Liver (tissue), 7 donors: ENCODE measurements at regions not wholly inside any gene's neighbourhood (a gene's known extent, or its start where the extent isn't known, plus 50 kb on each side); places are given as distances from the start of the nearest gene placed in this dataset.

Source experiments
- DNase-seq: peaks from one replicate; pipeline ENCODE4 v3.0.0-alpha.2; 2017; ENCODE audit warnings: low spot score
- H3K27ac ChIP-seq, 2 donors: one replicate each; pipeline ENCODE4 v1.7.0; 2013; ENCODE audit warnings: inconsistent platforms in 2 of 2, low read length in 2 of 2, control low read depth in 1 of 2, low read depth in 1 of 2, mild to moderate bottlenecking in 1 of 2
- H3K27me3 ChIP-seq, 4 donors: one replicate each; pipeline versions ENCODE4 v1.6.1 to v1.7.0; 2013; ENCODE audit warnings: low read length in 3 of 4, inconsistent platforms in 1 of 4, mild to moderate bottlenecking in 1 of 4, moderate library complexity in 1 of 4; ENCODE audit not compliant: control insufficient read depth in 4 of 4, insufficient read depth in 4 of 4
- H3K36me3 ChIP-seq, 4 donors: one replicate each; pipeline versions ENCODE4 v1.6.1 to v1.7.0; 2013; ENCODE audit warnings: low read length in 3 of 4, mild to moderate bottlenecking in 3 of 4, low read depth in 1 of 4, moderate library complexity in 1 of 4; ENCODE audit not compliant: control insufficient read depth in 4 of 4, insufficient read depth in 3 of 4
- H3K4me1 ChIP-seq, 4 donors: one replicate each; pipeline versions ENCODE4 v1.6.1 to v1.7.0; 2013; ENCODE audit warnings: low read length in 3 of 4, mild to moderate bottlenecking in 3 of 4, moderate library complexity in 1 of 4; ENCODE audit not compliant: control insufficient read depth in 4 of 4, insufficient read depth in 4 of 4
- H3K4me3 ChIP-seq, 3 donors: one replicate each; pipeline versions ENCODE4 v1.6.1 to v1.7.0; 2013; ENCODE audit warnings: low read length in 3 of 3, control low read depth in 1 of 3, low read depth in 1 of 3, mild to moderate bottlenecking in 1 of 3
- H3K9ac ChIP-seq, 2 donors: one replicate each; pipeline ENCODE4 v1.7.0; 2013; ENCODE audit warnings: low read length in 2 of 2, mild to moderate bottlenecking in 2 of 2, moderate library complexity in 2 of 2, control low read depth in 1 of 2, low read depth in 1 of 2
- H3K9me3 ChIP-seq, 4 donors: one replicate each; pipeline versions ENCODE4 v1.6.1 to v1.7.0; 2013; ENCODE audit warnings: low read length in 3 of 4; ENCODE audit not compliant: control insufficient read depth in 4 of 4
- ATF3 ChIP-seq: IDR thresholded peaks from 2 replicates; pipeline ENCODE4 v1.6.1; 2016; ENCODE audit warnings: antibody characterized with exemption
- EGR1 ChIP-seq, 2 donors: IDR thresholded peaks; 2 replicates each; pipeline ENCODE4 v1.6.1; 2016 to 2018; ENCODE audit warnings: antibody characterized with exemption in 2 of 2, low read depth in 2 of 2
- FOXA1 ChIP-seq: IDR thresholded peaks from 2 replicates; pipeline ENCODE4 v1.6.1; 2016; ENCODE audit warnings: antibody characterized with exemption
- FOXA2 ChIP-seq: IDR thresholded peaks from 2 replicates; pipeline ENCODE4 v1.6.1; 2016; ENCODE audit warnings: antibody characterized with exemption
- GABPA ChIP-seq, 2 donors: IDR thresholded peaks in 1 of 2; conservative IDR thresholded peaks in 1 of 2; 2 replicates each; pipeline ENCODE4 v1.6.1; 2016; ENCODE audit warnings: antibody characterized with exemption in 2 of 2, mild to moderate bottlenecking in 1 of 2, moderate library complexity in 1 of 2
- HNF4A ChIP-seq, 2 donors: conservative IDR thresholded peaks; 2 replicates each; pipeline ENCODE4 v1.6.1; 2016; ENCODE audit warnings: antibody characterized with exemption in 2 of 2, mild to moderate bottlenecking in 2 of 2
- HNF4G ChIP-seq: IDR thresholded peaks from 2 replicates; pipeline ENCODE4 v1.6.1; 2016; ENCODE audit warnings: antibody characterized with exemption
- JUND ChIP-seq, 2 donors: IDR thresholded peaks; 2 replicates each; pipeline ENCODE4 v1.6.1; 2016; ENCODE audit warnings: antibody characterized with exemption in 2 of 2
- MAX ChIP-seq: IDR thresholded peaks from 2 replicates; pipeline ENCODE4 v1.6.1; 2016; ENCODE audit warnings: antibody characterized with exemption
- NR2F2 ChIP-seq: IDR thresholded peaks from 2 replicates; pipeline ENCODE4 v1.6.1; 2016; ENCODE audit warnings: antibody characterized with exemption
- RAD21 ChIP-seq, 2 donors: IDR thresholded peaks; 2 replicates each; pipeline ENCODE4 v1.6.1; 2016; ENCODE audit warnings: antibody characterized with exemption in 2 of 2, mild to moderate bottlenecking in 2 of 2
- RXRA ChIP-seq, 2 donors: IDR thresholded peaks; 2 replicates each; pipeline ENCODE4 v1.6.1; 2017 to 2018; ENCODE audit warnings: antibody characterized with exemption in 2 of 2, mild to moderate bottlenecking in 1 of 2
- SP1 ChIP-seq: IDR thresholded peaks from 2 replicates; pipeline ENCODE4 v1.6.1; 2018; ENCODE audit warnings: antibody characterized with exemption, mild to moderate bottlenecking
- TAF1 ChIP-seq: conservative IDR thresholded peaks from 2 replicates; pipeline ENCODE4 v1.6.1; 2016; ENCODE audit warnings: antibody characterized with exemption, mild to moderate bottlenecking
- YY1 ChIP-seq: IDR thresholded peaks from 2 replicates; pipeline ENCODE4 v1.6.1; 2016; ENCODE audit warnings: antibody characterized with exemption, mild to moderate bottlenecking
- WGBS: extraction: QIAGEN DNeasy Blood & Tissue Kit; methylation state at CpG from one replicate; pipeline ENCODE4 v1.1.7; 2013; 5-methylcytosine and 5-hydroxymethylcytosine counted together
- TF ChIP-seq, protein P1 (sequence below): IDR thresholded peaks from 2 replicates; pipeline ENCODE4 v1.6.1; 2016; ENCODE audit warnings: antibody characterized with exemption, mild to moderate bottlenecking
- TF ChIP-seq, protein P2 (sequence below): IDR thresholded peaks from 2 replicates; pipeline ENCODE4 v1.6.1; 2016; ENCODE audit warnings: antibody characterized with exemption
- donor health status: healthy.
- donor health status: healthy.
- donor health status: healthy.
- donor health status: healthy.

DNA sequence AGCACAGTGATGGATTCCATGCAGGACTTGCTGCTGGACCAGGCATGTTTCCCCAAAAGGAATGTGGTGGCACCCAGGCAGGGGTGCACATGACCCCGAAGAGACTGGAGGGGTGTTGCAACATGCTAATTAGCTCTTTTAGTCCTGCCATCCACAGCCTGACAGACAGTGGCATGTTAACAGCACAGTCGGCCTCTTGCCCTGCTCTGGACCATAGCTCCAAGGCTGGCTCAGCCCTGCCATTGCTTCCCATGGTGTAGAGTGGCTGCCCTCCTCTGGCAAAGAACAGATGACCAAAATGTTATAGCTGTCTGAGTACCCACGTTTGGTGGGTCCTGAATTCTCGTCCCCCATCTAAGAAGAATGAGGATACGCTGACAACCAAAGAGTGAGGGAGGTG, 736.4 kb upstream of the PTPRD start:
- no peak for DNase-seq
- Histone ChIP-seq H3K9ac (no peak overlapping the region), H3K27me3 (no peaks in the 10 kb centered on the region), H3K27ac (no peak overlapping the region), H3K36me3 (no peaks in the 10 kb centered on the region), H3K4me3 (no peak overlapping the region), H3K4me1 (no peaks in the 10 kb centered on the region), H3K9me3 (no peaks in the 10 kb centered on the region)
- TF ChIP-seq YY1 = no peak
- no peak for TF ChIP-seq NR2F2
- TF ChIP-seq FOXA1 = no peak
- WGBS = 73% methylated on average over 5 of the region's 5 CpGs

- Histone ChIP-seq H3K36me3 (no peaks in the 10 kb centered on the region), H3K27ac (no peak overlapping the region), H3K4me3 (no peak overlapping the region), H3K4me1 (no peaks in the 10 kb centered on the region), H3K9ac (no peak overlapping the region), H3K9me3 (no peaks in the 10 kb centered on the region), H3K27me3 (no peaks in the 10 kb centered on the region)
- TF ChIP-seq ATF3 = no peak
- no peak for TF ChIP-seq HNF4G
- TF ChIP-seq RXRA (IDR thresholded peaks at IDR 0.05) = no peak
- TF ChIP-seq, protein P1, sequence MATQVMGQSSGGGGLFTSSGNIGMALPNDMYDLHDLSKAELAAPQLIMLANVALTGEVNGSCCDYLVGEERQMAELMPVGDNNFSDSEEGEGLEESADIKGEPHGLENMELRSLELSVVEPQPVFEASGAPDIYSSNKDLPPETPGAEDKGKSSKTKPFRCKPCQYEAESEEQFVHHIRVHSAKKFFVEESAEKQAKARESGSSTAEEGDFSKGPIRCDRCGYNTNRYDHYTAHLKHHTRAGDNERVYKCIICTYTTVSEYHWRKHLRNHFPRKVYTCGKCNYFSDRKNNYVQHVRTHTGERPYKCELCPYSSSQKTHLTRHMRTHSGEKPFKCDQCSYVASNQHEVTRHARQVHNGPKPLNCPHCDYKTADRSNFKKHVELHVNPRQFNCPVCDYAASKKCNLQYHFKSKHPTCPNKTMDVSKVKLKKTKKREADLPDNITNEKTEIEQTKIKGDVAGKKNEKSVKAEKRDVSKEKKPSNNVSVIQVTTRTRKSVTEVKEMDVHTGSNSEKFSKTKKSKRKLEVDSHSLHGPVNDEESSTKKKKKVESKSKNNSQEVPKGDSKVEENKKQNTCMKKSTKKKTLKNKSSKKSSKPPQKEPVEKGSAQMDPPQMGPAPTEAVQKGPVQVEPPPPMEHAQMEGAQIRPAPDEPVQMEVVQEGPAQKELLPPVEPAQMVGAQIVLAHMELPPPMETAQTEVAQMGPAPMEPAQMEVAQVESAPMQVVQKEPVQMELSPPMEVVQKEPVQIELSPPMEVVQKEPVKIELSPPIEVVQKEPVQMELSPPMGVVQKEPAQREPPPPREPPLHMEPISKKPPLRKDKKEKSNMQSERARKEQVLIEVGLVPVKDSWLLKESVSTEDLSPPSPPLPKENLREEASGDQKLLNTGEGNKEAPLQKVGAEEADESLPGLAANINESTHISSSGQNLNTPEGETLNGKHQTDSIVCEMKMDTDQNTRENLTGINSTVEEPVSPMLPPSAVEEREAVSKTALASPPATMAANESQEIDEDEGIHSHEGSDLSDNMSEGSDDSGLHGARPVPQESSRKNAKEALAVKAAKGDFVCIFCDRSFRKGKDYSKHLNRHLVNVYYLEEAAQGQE = no peak
- no peak for TF ChIP-seq EGR1 (IDR thresholded peaks at IDR 0.05; ENCODE audit: low read depth in 2 of 2)
- TF ChIP-seq SP1 = no peak
- TF ChIP-seq RAD21 (IDR thresholded peaks at IDR 0.05) = no peak
- TF ChIP-seq MAX = no peak
- no peak for DNase-seq
- WGBS = 39% methylated on average over 2 of the region's 2 CpGs
Observed at GRCh38 chr9:11352612-11353011, 739.8 kb upstream of the PTPRD start.

DNA sequence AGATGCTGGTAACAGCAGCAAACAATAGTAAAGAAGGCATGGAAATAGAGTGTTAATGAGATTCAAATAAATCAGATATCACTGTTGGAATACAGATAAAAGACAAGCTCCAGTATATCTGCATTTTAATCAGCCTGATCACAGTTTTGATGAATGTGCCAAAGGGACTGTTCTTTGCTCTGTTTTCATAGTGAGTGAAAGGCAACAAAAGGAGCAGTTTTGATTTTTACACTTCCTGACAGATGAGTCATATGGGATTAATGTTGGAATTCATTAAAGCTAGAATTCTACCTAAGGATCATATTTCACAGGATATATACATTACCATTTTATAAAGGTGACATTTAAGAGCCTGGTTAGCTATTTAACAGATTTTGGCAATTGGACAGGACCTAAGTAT, 743.3 kb upstream of the PTPRD start:
- H3K36me3 ChIP-seq = no peaks in the 10 kb centered on the region
- DNase-seq = no peak
- no peaks in the 10 kb centered on the region for H3K27me3 ChIP-seq
- TF ChIP-seq MAX = no peak
- no peak for TF ChIP-seq RAD21 (IDR thresholded peaks at IDR 0.05)
- no peak for TF ChIP-seq RXRA (IDR thresholded peaks at IDR 0.05)
- no peak for TF ChIP-seq HNF4A (conservative IDR thresholded peaks at IDR 0.05)
- no peak for TF ChIP-seq FOXA2
- TF ChIP-seq JUND (IDR thresholded peaks at IDR 0.05) = no peak
- no peak for TF ChIP-seq TAF1
- no peak for TF ChIP-seq ATF3
- no peak for TF ChIP-seq FOXA1
- TF ChIP-seq NR2F2 = no peak
- TF ChIP-seq, protein P2, sequence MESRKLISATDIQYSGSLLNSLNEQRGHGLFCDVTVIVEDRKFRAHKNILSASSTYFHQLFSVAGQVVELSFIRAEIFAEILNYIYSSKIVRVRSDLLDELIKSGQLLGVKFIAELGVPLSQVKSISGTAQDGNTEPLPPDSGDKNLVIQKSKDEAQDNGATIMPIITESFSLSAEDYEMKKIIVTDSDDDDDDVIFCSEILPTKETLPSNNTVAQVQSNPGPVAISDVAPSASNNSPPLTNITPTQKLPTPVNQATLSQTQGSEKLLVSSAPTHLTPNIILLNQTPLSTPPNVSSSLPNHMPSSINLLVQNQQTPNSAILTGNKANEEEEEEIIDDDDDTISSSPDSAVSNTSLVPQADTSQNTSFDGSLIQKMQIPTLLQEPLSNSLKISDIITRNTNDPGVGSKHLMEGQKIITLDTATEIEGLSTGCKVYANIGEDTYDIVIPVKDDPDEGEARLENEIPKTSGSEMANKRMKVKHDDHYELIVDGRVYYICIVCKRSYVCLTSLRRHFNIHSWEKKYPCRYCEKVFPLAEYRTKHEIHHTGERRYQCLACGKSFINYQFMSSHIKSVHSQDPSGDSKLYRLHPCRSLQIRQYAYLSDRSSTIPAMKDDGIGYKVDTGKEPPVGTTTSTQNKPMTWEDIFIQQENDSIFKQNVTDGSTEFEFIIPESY = no peak
- TF ChIP-seq EGR1 (IDR thresholded peaks at IDR 0.05; ENCODE audit: low read depth in 2 of 2) = no peak
- no peak for TF ChIP-seq YY1
- TF ChIP-seq, protein P1 = no peak
- TF ChIP-seq GABPA (IDR thresholded peaks at IDR 0.05 in 1 of 2, conservative IDR thresholded peaks at IDR 0.05 in 1 of 2) = no peak
- no peak for TF ChIP-seq HNF4G
- no peak overlapping the region for H3K27ac ChIP-seq
- no peak overlapping the region for H3K9ac ChIP-seq
- no peaks in the 10 kb centered on the region for H3K4me1 ChIP-seq
- no peak overlapping the region for H3K4me3 ChIP-seq
- no peaks in the 10 kb centered on the region for H3K9me3 ChIP-seq
